ENCODE measurements at regions not wholly inside any gene's neighbourhood (a gene's known extent, or its start where the extent isn't known, plus 50 kb on each side); places are given as distances from the start of the nearest gene placed in this dataset.

DNA sequence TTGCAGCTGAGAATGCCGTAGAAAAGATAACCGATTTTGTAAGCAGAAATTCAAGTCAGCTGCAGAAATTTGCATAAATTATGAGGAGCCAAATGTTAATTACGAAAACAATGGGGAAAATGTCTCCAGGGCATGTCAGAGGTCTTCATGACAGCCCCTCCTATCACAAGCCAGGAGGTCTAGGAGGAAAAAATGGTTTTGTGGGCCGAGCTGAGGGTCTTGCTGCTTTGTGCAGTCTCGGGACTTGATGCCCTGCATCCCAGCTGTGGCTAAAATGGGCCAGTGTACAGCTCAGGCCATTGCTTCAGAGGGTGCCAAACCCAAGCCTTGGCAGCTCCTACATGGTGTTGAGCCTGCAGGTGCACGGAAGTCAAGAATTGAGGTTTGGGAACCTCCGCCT lies 131.2 kb upstream of the PDE3A start:
- no peak for DNase-seq (ENCODE audit: extremely low read depth, low read depth)
- H3K4me3 ChIP-seq (replicated peaks; ENCODE audit: low read depth, low read length), result no peak overlapping the region
- TF ChIP-seq CTCF (IDR thresholded peaks at IDR 0.05; ENCODE audit: low read depth, low read length, missing control alignments), result no peak

- TF ChIP-seq CTCF (IDR thresholded peaks at IDR 0.05; ENCODE audit: low read depth, low read length, missing control alignments), result no peak
- no peak overlapping the region for H3K4me3 ChIP-seq (replicated peaks; ENCODE audit: low read depth, low read length)
- DNase-seq (ENCODE audit: extremely low read depth, low read depth), result no peak
Observed at GRCh38 chr12:20245491-20245890, 122.8 kb upstream of the PDE3A start.

GRCh38 chr12:20248646-20249045 lies 119.7 kb upstream of the PDE3A start:
- no peak for DNase-seq (ENCODE audit: extremely low read depth, low read depth)
- no peak for TF ChIP-seq CTCF (IDR thresholded peaks at IDR 0.05; ENCODE audit: low read depth, low read length, missing control alignments)
- H3K4me3 ChIP-seq (replicated peaks; ENCODE audit: low read depth, low read length), result no peak overlapping the region

- DNase-seq (ENCODE audit: extremely low read depth, low read depth), result no peak
- no peak overlapping the region for H3K4me3 ChIP-seq (replicated peaks; ENCODE audit: low read depth, low read length)
- no peak for TF ChIP-seq CTCF (IDR thresholded peaks at IDR 0.05; ENCODE audit: low read depth, low read length, missing control alignments)
Observed at GRCh38 chr12:20250761-20251160, 117.6 kb upstream of the PDE3A start.

DNA sequence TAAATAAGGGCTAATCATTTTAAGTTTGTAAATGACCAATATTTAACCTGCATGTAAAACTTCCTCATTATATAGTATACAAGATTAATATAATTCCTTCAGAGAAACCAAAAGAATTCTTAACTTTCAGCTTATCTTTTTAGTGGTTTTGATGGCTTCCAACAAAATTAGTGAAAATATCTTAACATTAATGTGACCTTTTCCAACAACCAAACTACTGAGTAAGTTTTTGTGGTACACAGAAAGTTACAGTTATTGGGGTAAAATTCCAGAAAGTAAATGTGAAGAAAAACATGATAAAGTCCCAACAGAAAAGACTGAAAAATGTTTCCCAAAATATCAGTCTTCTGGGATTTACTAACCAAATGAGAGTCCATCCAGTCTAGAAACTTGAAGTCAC lies 111.0 kb upstream of the PDE3A start:
- H3K4me3 ChIP-seq (replicated peaks; ENCODE audit: low read depth, low read length), result no peak overlapping the region
- no peak for DNase-seq (ENCODE audit: extremely low read depth, low read depth)
- TF ChIP-seq CTCF (IDR thresholded peaks at IDR 0.05; ENCODE audit: low read depth, low read length, missing control alignments), result no peak

- H3K4me3 ChIP-seq (replicated peaks; ENCODE audit: low read depth, low read length), result no peak overlapping the region
- TF ChIP-seq CTCF (IDR thresholded peaks at IDR 0.05; ENCODE audit: low read depth, low read length, missing control alignments), result no peak
- DNase-seq (ENCODE audit: extremely low read depth, low read depth), result no peak
Observed at GRCh38 chr12:20259786-20260185, 108.6 kb upstream of the PDE3A start.

- DNase-seq (ENCODE audit: extremely low read depth, low read depth), result no peak
Observed at GRCh38 chr12:20260851-20261250, 107.5 kb upstream of the PDE3A start.

More at GRCh38 chr12:20260851-20261250, 107.5 kb upstream of the PDE3A start:
- H3K4me3 ChIP-seq (replicated peaks; ENCODE audit: low read depth, low read length), result no peak overlapping the region
- TF ChIP-seq CTCF (IDR thresholded peaks at IDR 0.05; ENCODE audit: low read depth, low read length, missing control alignments), result no peak

Measured in HFF-Myc (cell line).